Transverse colon (tissue), 4 donors: ENCODE measurements at regions not wholly inside any gene's neighbourhood (a gene's known extent, or its start where the extent isn't known, plus 50 kb on each side); places are given as distances from the start of the nearest gene placed in this dataset.
A peak's percentile ranks its signal among the peaks of the same experiment; 100 is the strongest.

Experiments
- DNase-seq: peaks from one replicate; pipeline ENCODE4 v3.0.0-alpha.2; 2019
- H3K27ac ChIP-seq, 4 donors: fragments of 200-600 bp; sonication (generic); 2 replicates each; pipeline ENCODE4 v1.5.1; 2016 to 2018; ENCODE audit warnings: inconsistent platforms in 4 of 4
- H3K27me3 ChIP-seq: fragments of 200-600 bp; sonication (generic); 2 replicates; pipeline ENCODE4 v1.5.1; 2017; ENCODE audit warnings: inconsistent platforms
- H3K36me3 ChIP-seq, 4 donors: fragments of 200-600 bp; sonication (generic); 2 replicates each; pipeline ENCODE4 v1.5.1; 2017 to 2019; ENCODE audit warnings: inconsistent platforms in 4 of 4
- H3K4me1 ChIP-seq, 4 donors: fragments of 200-600 bp; sonication (generic); 2 replicates each; pipeline ENCODE4 v1.5.1; 2017 to 2020; ENCODE audit warnings: inconsistent platforms in 4 of 4
- H3K4me3 ChIP-seq, 4 donors: fragments of 200-600 bp; sonication (generic); 1 replicate in 1 of 4; 2 replicates in 3 of 4; pipeline versions ENCODE4 v1.5.1 to v1.6.1; 2017 to 2019; ENCODE audit warnings: inconsistent platforms in 4 of 4
- H3K9me3 ChIP-seq, 2 donors: fragments of 200-600 bp; sonication (generic); 2 replicates each; pipeline ENCODE4 v1.5.1; 2017 to 2019; ENCODE audit warnings: inconsistent platforms in 2 of 2
- EP300 ChIP-seq: sonication (generic); formaldehyde crosslinking; IDR thresholded peaks from one replicate; pipeline ENCODE4 v1.6.1; 2017; ENCODE audit warnings: antibody characterized with exemption, low read depth
- POLR2A ChIP-seq: fragments of 450-650 bp; IDR thresholded peaks from one replicate; pipeline ENCODE4 v1.6.1; 2016; ENCODE audit warnings: antibody characterized with exemption, mild to moderate bottlenecking, moderate library complexity
- POLR2AphosphoS5 ChIP-seq, 3 donors: sonication (generic); formaldehyde crosslinking; IDR thresholded peaks; one replicate each; pipeline ENCODE4 v1.6.1; 2016; ENCODE audit warnings: antibody characterized with exemption in 3 of 3
- WGBS, 2 donors: methylation state at CpG; one replicate each; pipeline ENCODE4 v1.1.5; 2018; ENCODE audit warnings: low coverage in 1 of 2; 5-methylcytosine and 5-hydroxymethylcytosine counted together
- in situ Hi-C, 4 donors: fragments of 200-750 bp; cut with MboI; loops; one replicate each; pipeline versions ENCODE4 v1.15.0 to v1.15.1; 2017; ENCODE audit warnings: low sequenced_read_pairs in 3 of 4, low pct_ligation_motif_present in 1 of 4, low pct_unique_long_range_greater_than_20kb in 1 of 4
- intact Hi-C: fragments of 100-400 bp; cut with DNase I; formaldehyde crosslinking; loops from one replicate; pipeline ENCODE4 v1.15.1; 2023; ENCODE audit warnings: low total_unique reads
- TF ChIP-seq, protein P1 (sequence below), 5 experiments: fragments of 200-600 bp in 3 of 5; fragments of 450-650 bp in 2 of 5; sonication (generic) in 3 of 5; IDR thresholded peaks; 1 replicate in 2 of 5; 2 replicates in 3 of 5; pipeline ENCODE4 v1.5.1; 2016 to 2017; ENCODE audit warnings: antibody characterized with exemption in 5 of 5, inconsistent platforms in 3 of 5, mild to moderate bottlenecking in 2 of 5, moderate library complexity in 1 of 5

DNA sequence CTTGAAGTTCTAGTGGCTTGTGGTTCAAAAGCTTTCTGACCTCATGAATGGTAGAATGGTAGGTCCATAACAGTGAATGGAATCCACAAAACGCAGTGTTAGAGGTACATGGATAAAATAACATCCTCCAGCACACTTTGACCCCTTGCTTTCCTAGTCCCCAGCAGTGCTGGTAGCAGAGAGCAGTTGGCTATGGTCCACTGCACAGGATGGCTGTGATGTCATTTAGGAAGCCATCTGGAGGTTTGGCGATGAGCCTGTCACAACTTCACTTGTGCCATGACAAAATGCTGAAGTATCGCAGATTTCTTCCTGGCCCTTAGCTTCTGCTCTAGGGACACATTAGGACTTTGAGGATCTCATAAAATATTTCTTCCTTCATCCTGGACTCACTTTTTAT, 300.0 kb upstream of the FZD8 start:
- no peak overlapping the region for H3K4me3 ChIP-seq
- H3K36me3 ChIP-seq: no peaks in the 10 kb centered on the region
- 89 to 91% methylated on average over 3 of the region's 3 CpGs for WGBS, 2 donors
- DNase-seq: no peak
- H3K27ac ChIP-seq: no peak overlapping the region
- no peak for TF ChIP-seq EP300
- TF ChIP-seq, protein P1, sequence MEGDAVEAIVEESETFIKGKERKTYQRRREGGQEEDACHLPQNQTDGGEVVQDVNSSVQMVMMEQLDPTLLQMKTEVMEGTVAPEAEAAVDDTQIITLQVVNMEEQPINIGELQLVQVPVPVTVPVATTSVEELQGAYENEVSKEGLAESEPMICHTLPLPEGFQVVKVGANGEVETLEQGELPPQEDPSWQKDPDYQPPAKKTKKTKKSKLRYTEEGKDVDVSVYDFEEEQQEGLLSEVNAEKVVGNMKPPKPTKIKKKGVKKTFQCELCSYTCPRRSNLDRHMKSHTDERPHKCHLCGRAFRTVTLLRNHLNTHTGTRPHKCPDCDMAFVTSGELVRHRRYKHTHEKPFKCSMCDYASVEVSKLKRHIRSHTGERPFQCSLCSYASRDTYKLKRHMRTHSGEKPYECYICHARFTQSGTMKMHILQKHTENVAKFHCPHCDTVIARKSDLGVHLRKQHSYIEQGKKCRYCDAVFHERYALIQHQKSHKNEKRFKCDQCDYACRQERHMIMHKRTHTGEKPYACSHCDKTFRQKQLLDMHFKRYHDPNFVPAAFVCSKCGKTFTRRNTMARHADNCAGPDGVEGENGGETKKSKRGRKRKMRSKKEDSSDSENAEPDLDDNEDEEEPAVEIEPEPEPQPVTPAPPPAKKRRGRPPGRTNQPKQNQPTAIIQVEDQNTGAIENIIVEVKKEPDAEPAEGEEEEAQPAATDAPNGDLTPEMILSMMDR (IDR thresholded peaks at IDR 0.05): no peak
- TF ChIP-seq POLR2A: no peak
- no peak for TF ChIP-seq POLR2AphosphoS5 (IDR thresholded peaks at IDR 0.05)
- H3K9me3 ChIP-seq: no peaks in the 10 kb centered on the region
- in situ Hi-C loops (loop anchor here in 1 of 4 donors (25.0 kb wide), 1 partner anchor 280 kb away; no protein-coding TSS in a partner anchor), intact Hi-C loops (no loop called here)
- H3K27me3 ChIP-seq: no peaks in the 10 kb centered on the region
- H3K4me1 ChIP-seq: peaks cover 0 to 8% (median 6%) of the 10 kb centered on the region in 4 donors

DNA sequence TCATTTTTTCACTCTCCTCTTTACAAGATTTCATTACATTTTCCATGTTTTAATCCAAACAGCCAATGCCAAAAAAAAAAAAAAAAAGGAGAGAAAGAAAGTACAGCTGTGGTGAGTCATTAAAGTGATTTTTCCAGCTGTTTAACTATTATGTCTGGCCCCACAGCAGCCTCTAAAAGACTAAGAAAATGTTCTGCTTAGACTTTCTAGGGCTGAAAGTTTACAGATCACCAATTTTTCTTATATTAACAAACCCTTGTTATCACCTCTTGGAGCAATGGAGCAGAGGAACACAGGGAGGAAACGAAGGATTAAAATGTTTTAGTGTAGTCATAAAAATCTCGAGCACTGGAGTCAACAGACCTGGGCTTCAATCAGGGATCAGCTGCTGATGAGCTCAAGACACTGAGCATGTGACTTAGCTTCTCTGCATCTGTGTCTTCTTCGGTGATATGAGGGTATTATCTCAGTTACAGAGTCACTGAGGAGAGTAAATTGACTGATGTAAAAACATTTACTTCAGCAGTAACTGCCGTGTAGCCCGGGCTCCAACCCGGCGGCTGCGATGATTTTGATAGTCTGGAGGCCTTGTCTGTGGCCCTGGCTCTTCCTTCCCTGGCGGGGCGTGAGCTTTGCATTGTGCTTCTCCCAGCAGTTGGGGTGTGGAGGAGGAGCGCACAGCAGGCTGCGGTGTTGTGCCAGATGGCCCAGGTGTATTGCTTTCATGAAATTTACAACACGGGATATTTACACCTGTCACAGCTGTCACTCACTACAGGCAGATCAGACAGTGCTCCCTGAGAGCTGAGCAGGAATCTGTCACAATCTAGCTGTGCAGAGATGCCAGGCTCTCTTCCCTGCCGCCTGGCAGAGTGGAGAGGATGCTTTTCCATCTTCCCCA, 298.3 kb upstream of the FZD8 start:
- no peaks in the 10 kb centered on the region for H3K36me3 ChIP-seq
- H3K4me3 ChIP-seq: no peak overlapping the region
- H3K4me1 ChIP-seq: peaks cover 0 to 8% (median 6%) of the 10 kb centered on the region in 4 donors
- no peaks in the 10 kb centered on the region for H3K27me3 ChIP-seq
- 7 to 40% methylated on average over 3 to 14 of the region's 14 CpGs for WGBS, 2 donors
- H3K27ac ChIP-seq: peak overlapping the region; percentile 1 to 53 (median 30)
- no peaks in the 10 kb centered on the region for H3K9me3 ChIP-seq
- peak; percentile 40 for DNase-seq
- TF ChIP-seq POLR2A (no peak), POLR2AphosphoS5 (IDR thresholded peaks at IDR 0.05) (peak in 2 of 3 donors; percentile 6 to 64)
- intact Hi-C loops: no loop called here
- in situ Hi-C loops: loop anchor here in 1 of 4 donors (25.0 kb wide), 1 partner anchor 278 kb away; no protein-coding TSS in a partner anchor

DNA sequence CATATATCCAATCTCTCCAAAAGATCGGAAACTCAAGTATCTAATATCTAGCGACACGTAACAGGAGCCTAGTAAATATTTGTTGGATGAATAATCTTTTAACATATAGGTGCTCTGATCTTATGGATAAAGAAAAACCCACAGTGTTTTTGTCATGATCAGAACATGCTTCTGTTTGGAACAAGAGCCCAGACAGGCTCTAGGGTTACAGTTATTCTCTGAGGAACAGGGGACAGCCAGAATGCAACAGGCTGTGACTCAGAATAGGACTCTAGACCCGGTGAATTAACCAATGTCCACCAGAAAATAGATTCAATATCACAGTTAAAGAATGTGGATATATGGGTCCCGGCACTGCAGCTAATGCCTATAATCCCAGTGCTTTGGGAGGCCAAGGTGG, 296.1 kb upstream of the FZD8 start:
- intact Hi-C loops: no loop called here
- no peaks in the 10 kb centered on the region for H3K27me3 ChIP-seq
- H3K36me3 ChIP-seq: no peaks in the 10 kb centered on the region
- TF ChIP-seq POLR2AphosphoS5 (IDR thresholded peaks at IDR 0.05) (no peak), POLR2A (no peak), EP300 (no peak)
- TF ChIP-seq, protein P1 (IDR thresholded peaks at IDR 0.05): no peak
- H3K4me3 ChIP-seq: no peak overlapping the region
- H3K4me1 ChIP-seq: peaks cover 5 to 19% (median 7%) of the 10 kb centered on the region in 4 donors
- in situ Hi-C loops: loop anchor here in 1 of 4 donors (25.0 kb wide), 1 partner anchor 276 kb away; no protein-coding TSS in a partner anchor
- 92 to 93% methylated on average over 4 to 5 of the region's 5 CpGs for WGBS, 2 donors
- H3K27ac ChIP-seq: no peak overlapping the region
- no peak for DNase-seq
- no peaks in the 10 kb centered on the region for H3K9me3 ChIP-seq

DNA sequence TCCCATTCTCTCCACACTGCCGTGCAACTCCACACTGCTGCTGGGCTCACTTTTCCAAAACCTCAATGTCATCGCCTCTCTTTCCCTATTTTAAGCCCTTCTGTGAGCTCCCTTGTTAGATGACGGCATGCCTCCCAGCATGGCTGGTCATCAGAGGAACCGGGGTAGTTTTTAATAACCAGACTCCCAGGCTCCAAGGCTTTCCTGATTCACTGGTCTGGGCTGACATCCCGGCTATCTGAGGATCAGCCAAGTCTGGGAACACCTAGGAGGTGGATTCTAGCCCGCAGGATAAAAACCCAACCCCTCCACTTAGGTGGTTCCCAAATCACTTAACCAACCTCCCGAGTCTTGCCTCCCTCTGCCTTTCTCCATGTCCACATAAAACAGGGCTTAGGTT, 295.4 kb upstream of the FZD8 start:
- WGBS, 2 donors: 92 to 93% methylated on average over 2 to 7 of the region's 7 CpGs
- no peak for TF ChIP-seq POLR2AphosphoS5 (IDR thresholded peaks at IDR 0.05)
- no peak for TF ChIP-seq EP300
- TF ChIP-seq, protein P1 (IDR thresholded peaks at IDR 0.05): no peak
- TF ChIP-seq POLR2A: no peak
- Histone ChIP-seq H3K4me3 (no peak overlapping the region), H3K27me3 (no peaks in the 10 kb centered on the region), H3K27ac (no peak overlapping the region), H3K9me3 (no peaks in the 10 kb centered on the region), H3K4me1 (peaks cover 5 to 19% (median 7%) of the 10 kb centered on the region in 4 donors), H3K36me3 (no peaks in the 10 kb centered on the region)
- intact Hi-C loops: no loop called here
- in situ Hi-C loops: loop anchor here in 1 of 4 donors (25.0 kb wide), 1 partner anchor 275 kb away; no protein-coding TSS in a partner anchor
- no peak for DNase-seq
